GM12875 (cell line): ENCODE measurements at regions not wholly inside any gene's neighbourhood (a gene's known extent, or its start where the extent isn't known, plus 50 kb on each side); places are given as distances from the start of the nearest gene placed in this dataset.
"Not testable (repeated sequence)": the region's sequence is repeated elsewhere in the genome, so short reads cannot be mapped to it uniquely, and the experiment has no call there.

Experiments used
- H3K4me3 ChIP-seq: one replicate; pipeline ENCODE4 v1.5.1; 2011; ENCODE audit warnings: low read depth, low read length, control low read depth
- CTCF ChIP-seq: IDR thresholded peaks from 2 replicates; pipeline ENCODE4 v1.5.1; 2011; ENCODE audit warnings: low read depth, mild to moderate bottlenecking, control low read depth, inconsistent platforms, low read length, moderate library complexity, borderline replicate concordance; ENCODE audit not compliant: insufficient read depth

- TF ChIP-seq CTCF: no peak
- H3K4me3 ChIP-seq: no peak overlapping the region
Measured at GRCh38 chr3:166879661-166880060, 500.4 kb downstream of the ZBBX start.

GRCh38 chr3:166877971-166878370 lies 502.1 kb downstream of the ZBBX start:
- no peak for TF ChIP-seq CTCF
- no peak overlapping the region for H3K4me3 ChIP-seq

GRCh38 chr3:166864473-166865467 lies 515.3 kb downstream of the ZBBX start:
- no peak for TF ChIP-seq CTCF
- H3K4me3 ChIP-seq: no peak overlapping the region

GRCh38 chr3:166860217-166860616 lies 519.9 kb downstream of the ZBBX start:
- H3K4me3 ChIP-seq: no peak overlapping the region
- TF ChIP-seq CTCF: no peak

- no peak for TF ChIP-seq CTCF
- H3K4me3 ChIP-seq: no peak overlapping the region
Measured at GRCh38 chr3:166844329-166844728, 535.8 kb downstream of the ZBBX start.

- H3K4me3 ChIP-seq: not testable (repeated sequence)
Measured at GRCh38 chr3:166842784-166843183, 537.3 kb downstream of the ZBBX start.

- H3K4me3 ChIP-seq: no peak overlapping the region
- peak; percentile 31; the same call in 1 of the 2 replicates for TF ChIP-seq CTCF
Measured at GRCh38 chr3:166837535-166837934, 542.6 kb downstream of the ZBBX start.

- H3K4me3 ChIP-seq: no peak overlapping the region
- no peak for TF ChIP-seq CTCF
Measured at GRCh38 chr3:166836836-166837235, 543.3 kb downstream of the ZBBX start.
